HG03108 (cell line): ENCODE measurements at regions not wholly inside any gene's neighbourhood (a gene's known extent, or its start where the extent isn't known, plus 50 kb on each side); places are given as distances from the start of the nearest gene placed in this dataset.
"Not testable (repeated sequence)": the region's sequence is repeated elsewhere in the genome, so short reads cannot be mapped to it uniquely, and the experiment has no call there.

Experiments
- ATAC-seq: cut with Tn5 transposase; IDR thresholded peaks from one replicate; pipeline ENCODE4 v1.9.1; 2021; ENCODE audit warnings: moderate library complexity; ENCODE audit not compliant: unreplicated experiment

DNA sequence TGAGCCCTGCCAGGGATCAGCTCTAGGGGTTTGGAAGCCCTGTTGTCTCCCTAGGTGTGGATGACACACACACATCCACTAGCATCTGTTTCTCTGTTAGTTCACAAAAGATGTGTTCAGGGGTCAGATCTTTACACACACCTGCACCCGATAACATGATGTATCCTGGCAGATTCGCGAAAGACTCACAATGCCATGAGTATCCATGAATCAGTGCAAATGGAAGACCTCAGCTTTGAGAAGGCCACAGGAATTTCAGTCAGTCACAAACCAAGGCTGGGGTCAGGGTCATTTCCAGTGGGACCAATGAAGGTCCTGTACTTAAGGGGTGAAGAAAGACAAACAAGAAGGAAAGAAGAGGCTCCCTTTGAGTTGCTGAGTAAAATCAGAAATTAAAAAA is 898.2 kb downstream of the UQCRFS1 start:
- ATAC-seq = no peak

DNA sequence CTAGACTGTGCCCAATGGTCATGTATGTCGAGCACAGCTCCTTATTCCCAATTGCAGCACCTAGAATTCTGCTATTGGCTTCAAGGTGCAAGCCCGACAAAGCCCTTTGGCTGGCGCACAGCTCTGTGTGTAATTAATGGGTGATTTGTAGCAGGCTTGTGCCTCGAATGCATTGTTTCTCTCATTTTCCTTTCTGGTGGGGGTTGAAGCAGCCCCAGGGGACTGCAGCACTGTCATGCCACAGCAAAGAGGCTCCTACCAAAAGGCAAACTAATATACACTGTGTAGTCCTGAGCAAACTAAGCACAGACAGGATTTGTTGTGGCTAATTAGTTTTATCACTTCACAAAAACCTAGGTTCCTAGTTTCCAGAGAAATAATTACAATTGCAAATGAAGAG is 898.7 kb downstream of the UQCRFS1 start:
- no peak for ATAC-seq

DNA sequence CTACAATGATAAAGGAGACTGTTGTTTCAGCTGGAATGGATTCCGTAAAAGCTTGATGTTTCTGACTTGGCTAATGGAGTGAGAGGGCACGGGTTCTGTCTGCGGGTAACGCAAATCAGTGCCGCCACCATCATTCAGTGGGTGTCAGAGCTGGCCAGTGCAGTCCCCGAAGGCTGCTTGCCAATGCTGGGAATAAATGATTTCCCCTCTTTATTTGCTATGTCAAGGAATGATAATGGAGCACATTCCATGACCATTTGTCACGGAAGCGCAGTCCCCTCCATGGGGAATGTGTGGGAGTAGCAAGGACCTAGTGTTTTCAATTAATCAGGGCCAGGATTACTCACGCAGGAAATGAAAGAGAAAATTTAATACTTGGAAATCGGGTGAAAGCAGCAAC is 899.3 kb downstream of the UQCRFS1 start:
- ATAC-seq = no peak

DNA sequence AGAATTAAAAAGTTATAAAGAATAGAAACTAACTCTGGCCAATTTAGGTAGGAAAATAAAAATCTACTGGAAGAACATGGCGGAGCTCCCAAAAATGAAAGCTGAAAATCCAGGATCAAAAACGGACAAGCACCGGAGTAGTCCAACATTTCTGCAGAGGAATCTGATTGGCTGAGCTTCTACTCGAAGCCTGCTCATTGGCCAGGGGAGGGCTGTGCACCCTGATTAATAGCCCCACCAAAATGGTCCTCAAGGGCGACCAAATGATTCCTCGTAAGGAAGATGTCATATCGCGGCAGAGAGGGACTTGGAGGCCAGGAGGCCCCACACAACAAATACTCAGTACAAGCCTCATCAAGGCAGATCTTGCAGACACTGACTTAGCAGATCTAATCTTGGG is 900.7 kb downstream of the UQCRFS1 start:
- no peak for ATAC-seq

DNA sequence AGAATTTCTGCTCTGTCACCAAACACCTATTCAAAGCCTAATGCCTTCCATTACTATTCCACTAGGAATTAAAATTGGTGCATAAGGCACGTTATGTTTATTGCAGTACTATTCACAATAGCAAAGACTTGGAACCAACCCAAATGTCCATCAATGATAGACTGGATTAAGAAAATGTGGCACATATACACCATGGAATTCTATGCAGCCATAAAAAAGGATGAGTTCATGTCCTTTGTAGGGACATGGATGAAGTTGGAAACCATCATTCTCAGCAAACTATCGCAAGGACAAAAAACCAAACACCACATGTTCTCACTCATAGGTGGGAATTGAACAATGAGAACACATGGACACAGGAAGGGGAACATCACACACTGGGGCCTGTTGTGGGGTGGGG is 902.1 kb downstream of the UQCRFS1 start:
- not testable (repeated sequence) for ATAC-seq

DNA sequence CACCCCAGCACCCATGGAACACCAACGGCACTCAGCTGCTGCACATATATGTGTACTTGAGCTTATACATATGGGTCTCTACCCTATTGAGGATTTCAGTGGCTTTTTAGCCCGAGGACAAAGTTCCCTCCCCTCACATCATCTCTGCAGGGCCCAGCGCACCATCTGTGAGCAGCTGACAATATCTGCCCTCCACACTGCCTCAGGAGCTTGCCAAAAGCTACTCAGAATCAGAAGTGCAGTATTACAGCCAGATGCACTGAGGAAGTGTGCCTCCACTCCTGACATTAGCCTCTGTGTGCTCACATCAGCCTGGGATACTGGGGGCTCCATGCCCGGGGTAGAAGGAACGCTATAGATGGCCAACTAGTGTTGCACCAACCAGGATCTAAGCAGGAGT is 903.9 kb downstream of the UQCRFS1 start:
- ATAC-seq = no peak

DNA sequence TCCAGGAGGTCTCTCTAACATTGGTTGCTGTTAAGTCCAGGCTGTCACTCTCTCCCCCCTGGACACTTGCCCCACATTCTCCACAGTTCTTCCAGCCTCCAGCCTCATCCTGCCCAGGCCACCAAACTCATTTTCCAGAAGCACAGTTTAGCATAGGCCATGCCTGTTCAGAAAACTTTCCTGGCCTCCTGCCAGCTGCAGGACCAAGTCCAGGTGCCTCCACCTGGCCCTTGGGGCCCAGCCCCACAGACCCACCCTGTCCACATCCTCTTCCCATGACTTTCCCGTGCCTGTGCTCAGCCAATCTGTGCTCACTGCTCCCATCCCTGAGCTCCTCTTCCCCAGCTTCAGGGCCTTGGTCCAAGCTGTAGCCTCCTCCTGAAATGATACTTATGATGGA is 905.0 kb downstream of the UQCRFS1 start:
- no peak for ATAC-seq

DNA sequence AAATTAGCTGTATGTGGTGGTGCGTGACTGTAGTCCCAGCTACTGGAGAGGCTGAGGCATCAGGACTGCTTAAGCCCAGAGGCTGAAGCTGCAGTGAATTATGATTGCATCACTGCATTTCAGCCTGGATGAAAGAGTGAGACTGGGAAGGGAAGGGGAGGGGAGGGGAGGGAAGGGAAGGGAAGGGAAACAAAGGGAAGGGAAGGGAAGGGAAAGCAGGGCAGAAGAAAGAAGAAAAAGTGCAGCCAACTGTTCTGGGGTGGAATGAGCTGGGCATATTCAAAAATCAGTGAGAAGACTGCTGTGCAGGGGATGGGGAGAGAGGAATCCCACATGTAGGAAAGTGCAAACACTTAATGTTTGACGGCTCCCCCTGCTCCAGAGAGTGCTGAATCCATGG is 905.5 kb downstream of the UQCRFS1 start:
- ATAC-seq = no peak

DNA sequence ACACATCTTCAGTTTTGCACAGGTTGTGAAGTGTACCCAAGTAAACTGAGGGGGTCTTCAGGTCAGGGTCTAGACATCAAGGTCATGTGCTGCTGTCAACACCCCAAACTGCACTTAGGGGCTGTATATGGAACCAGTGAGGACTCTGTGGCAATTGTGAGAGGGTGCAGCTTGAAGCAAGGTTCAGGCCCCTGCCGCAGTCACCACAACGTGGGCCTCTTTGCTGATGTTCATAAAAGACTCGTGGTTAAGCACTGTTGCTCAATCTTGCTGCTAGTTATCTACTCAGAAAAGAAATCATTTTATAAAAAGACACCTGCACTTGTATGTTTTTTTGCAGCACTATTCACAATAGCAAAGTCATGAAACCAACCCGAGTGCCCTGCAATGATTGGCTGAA is 907.4 kb downstream of the UQCRFS1 start:
- ATAC-seq = no peak

DNA sequence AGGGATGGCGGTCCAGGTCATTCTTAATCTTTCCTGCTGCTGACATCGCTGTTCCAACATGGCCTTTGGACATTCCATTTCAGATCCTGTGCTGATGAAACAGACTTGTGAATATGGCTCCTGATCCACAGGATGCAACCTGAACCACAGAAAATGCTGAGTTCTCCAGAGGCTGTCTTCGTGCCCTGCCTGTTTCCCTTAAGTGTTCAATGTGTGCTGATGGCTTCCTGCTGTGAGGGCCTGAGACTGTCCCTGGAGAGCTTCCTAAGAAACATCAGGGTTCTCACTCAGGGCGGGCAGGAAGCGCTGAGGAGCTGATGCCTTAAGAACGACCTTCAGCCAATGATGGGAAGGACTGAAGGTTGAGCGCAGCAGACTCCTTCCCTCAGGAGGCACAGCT is 909.4 kb downstream of the UQCRFS1 start:
- no peak for ATAC-seq

DNA sequence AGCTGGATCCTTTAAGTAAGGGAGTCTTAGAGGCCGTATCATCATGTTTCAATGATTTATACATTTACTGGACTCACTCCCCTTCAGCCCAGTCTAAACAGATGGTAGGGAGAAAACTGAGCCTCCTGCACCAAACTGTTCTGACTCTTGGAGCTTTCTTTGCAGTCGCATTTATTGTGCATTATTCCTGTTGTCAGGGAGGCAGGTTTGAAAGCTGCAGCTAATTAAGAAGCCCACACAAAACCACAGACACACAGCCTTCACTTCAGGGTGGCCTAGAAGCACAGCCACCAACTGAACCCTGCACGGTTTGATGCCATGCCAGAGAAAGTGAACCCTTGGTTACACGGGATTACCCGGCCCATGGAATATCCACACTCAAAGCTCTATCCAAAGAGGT is 911.0 kb downstream of the UQCRFS1 start:
- no peak for ATAC-seq

DNA sequence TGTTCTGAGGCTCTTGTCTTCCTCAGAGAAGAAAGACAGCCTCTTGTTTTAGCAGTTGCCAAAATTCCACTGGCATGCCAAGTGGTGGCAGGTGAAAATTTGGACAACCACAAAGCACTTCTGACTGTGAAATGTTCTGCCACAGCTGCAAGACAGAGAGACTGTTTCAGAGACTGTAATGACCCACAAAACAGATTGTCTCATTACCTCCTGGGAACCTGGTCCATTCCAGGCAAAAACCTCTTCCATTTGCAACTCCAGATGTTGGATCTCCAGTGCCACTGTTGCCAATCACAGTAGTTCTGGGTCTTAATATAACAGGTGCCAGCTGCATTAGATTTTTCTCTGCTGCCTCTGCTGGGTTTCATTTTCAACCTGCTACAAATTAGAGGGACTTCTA is 911.5 kb downstream of the UQCRFS1 start:
- ATAC-seq = no peak

DNA sequence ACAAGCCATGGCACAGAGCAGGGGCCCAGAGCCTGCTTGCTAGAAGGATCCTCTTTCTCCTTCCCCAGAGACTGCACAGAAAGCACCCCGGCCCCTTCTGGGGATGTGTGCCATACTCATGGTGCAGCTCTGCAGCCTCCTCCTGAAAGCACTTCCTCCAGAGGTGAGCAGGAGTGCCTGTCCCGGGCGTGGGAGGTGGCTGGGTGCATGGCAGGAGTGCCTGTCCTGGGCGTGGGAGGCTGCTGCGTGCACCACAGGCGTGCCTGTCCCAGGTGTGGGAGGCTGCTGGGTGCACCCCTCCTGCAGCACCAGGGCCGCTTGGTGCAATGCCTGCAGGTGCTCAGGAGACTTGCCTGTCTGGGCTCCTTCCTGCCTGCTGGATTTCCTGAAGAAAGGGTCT is 913.3 kb downstream of the UQCRFS1 start:
- no peak for ATAC-seq

DNA sequence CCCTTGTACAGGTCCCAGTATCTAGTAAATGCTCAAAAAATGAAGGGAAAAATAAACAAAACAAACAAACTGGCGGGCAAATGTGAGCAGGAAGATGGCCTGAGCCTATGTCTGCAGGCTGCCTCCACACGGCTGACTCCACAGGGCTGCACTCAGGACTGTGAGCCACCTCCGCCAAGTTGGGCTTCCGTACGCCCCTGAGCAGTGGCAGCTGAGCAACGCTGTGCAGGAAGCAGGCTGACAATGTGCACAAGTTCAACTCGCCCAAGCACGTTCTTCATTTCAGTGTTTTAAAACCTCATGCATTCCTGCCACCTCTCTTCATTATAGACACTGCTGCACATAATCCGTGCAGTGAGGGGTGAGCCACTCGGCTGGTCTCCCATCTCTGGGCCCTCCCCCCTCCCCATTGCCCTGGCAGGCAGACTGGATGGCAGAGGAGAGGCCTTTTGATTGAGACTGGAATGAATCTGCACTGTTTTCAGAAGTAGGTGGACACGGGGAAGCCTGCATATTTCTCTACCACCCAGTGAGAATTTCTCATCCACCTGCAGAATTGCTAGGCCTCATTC is 915.3 kb downstream of the UQCRFS1 start:
- no peak for ATAC-seq

DNA sequence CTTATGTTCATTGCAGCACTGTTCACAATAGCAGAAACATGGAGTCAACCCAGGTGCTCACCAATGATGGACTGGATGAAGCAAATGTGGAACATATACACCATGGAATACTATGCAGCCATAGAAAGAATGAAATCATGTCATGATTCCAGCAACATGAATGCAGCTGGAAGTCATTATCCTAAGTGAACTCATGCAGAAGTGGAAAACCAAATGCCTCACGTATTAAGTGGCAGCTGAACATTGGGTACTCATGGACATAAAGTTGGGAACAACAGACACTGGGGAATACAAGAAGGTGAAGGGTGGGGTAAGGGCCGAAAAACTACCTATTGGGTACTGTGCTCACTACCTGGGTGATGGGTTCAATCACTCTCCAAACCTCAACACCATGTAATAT is 915.9 kb downstream of the UQCRFS1 start:
- no peak for ATAC-seq

DNA sequence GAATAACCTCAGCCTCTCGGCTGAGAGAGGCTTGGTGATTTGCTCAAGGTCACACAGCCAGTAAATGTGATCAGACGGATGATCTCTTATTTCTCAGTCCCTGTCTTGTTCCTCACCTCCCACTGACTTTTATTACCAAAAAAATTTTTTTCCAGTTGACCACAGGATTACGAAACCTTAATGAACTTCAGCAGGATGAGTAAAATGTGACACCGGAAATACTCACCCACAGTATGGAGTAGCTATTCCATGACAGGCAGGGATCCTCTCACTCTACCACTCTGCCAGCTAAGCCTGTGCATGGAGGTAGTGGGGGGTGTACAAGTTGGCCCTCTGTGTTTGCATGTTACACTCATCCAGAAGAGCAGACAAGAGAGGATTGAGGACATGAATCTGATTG is 916.4 kb downstream of the UQCRFS1 start:
- ATAC-seq = no peak

DNA sequence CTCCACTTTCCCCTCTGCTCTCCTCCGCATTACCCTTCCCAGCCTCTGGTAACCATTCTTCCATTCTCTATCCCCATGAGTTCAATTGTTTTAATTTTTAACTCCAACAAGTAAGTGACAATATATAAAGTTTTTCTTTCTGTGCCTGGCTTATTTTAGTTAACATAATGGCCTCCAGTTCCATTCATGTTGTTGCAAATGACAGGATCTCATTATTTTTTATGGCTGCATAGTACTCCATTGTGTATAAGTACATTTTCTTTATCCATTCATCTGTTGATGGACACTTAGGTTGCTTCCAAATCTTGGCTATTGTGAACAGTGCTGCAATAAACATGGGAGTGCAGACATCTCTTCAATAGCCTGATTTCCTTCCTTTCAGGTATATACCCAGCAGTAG is 918.0 kb downstream of the UQCRFS1 start:
- ATAC-seq = not testable (repeated sequence)

DNA sequence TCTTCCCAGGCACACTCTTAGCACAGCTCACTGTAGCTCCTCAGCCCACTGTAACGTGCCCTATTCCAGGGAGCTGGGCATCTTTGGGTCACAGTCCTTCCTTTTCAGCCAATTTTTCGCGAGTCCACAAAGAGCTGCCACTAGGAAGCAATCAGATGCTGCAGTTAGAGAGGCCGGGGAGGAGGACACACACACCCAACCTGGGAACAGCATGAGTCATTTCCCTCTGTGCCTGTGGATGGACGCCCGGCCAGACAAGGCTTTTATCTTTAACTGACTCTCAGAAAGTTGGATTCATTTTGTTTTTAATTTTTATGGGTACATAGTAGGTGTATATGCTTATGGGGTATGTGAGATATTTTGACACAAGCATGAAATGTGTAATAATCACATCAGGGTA is 918.6 kb downstream of the UQCRFS1 start:
- no peak for ATAC-seq

DNA sequence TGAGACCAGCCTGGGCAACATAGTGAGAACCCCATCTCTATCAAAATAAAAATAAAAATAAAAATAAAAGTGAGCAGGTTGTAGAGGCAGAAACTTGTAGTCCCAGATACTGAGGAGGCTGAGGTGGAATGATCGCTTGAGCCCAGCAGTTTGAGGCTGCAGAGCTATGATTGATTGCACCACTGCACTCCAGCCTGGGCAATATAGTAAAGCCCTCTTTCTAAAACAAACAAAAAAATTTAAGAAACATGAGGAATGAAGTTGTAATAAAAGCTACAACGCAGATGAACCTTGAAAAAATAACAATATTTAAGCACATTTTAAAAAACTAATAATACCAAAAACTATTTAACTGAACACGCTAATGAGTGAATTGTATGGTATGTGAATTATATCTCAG is 919.3 kb downstream of the UQCRFS1 start:
- ATAC-seq = no peak

DNA sequence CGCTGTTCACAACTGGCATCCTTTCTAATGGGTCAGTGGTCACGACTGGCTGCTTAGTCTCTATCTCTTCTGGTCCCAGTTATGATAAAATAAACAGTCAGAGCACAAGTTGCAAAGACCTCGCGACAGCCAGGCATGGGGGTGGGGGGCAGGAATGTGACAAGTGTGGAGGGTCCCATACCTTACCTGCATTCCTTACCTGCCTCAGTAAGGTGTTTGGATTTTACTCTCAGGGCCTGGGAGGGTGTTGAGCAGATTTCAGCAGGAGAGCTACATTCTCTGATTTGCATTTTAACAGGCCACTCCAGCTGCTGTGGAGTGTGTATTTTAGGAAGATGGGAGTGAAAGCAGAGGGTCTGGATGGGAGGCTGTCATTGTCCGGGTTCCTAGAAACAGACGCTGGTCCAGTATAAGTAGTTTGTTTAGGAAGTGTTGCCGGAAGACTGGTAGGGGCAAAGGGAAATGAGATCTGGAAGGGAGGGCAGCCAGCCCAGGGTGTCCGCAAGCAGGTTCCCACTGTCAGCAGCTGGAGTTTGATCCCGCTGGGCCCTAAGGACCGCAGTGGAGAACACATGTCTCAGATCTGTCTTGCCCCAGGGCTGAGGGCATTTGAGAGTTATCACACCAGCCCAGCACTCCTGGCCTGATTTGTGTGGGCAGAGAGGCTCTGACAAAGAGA is 920.0 kb downstream of the UQCRFS1 start:
- no peak for ATAC-seq

DNA sequence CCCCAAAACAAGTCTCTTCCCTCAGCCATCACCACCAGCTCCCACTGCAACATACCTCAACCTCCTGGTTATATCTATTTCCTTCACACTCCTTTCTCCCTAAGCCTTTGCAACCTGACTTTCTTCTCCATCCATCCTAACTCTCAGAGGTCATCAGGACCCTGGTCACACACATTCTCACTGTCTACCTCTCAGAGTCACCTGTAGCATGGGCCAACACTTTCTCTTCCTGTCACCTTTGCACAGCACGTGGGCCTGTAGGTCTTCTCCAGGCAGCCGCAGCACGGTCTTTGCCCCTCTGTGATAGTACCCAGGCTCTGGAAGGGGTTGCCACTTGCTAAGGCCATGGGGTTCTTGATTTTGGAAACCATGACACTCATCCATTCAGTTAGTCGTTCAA is 921.1 kb downstream of the UQCRFS1 start:
- no peak for ATAC-seq

DNA sequence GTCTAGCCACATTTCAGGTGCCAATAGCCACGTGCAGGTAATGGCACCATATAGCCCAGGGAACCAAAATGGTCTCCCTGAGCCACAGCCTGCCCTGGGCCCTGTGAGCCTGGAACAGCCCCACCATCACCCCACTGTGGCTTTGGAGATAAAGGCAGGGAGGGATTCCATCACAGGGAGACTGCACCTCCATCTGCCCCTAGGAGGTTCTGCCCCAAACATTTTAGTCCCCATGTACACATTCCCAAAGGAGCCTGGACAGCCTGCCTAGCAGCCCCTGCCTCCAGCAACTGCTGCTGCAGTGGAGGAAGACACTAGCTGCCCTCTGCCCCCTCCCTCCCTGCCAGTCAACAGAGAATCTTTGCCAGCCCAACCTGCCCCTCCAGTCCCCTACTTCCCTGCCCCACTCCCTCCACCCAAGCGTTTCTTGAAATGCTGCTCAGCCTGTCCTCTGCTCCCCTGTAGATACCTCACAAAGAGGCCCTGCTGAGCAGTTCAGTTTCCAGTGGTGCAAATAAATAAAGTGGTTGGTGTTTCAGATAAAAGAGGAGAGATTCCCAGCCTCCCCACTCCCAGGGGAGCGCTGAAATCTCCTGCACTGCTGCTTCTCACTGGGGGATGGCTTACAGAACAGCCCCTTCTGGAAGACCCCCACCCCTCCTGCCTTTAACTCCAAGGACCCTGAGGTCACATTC is 921.8 kb downstream of the UQCRFS1 start:
- no peak for ATAC-seq
